Lung (tissue), 11 donors: ENCODE measurements at regions not wholly inside any gene's neighbourhood (a gene's known extent, or its start where the extent isn't known, plus 50 kb on each side); places are given as distances from the start of the nearest gene placed in this dataset.
"Not testable (repeated sequence)": the region's sequence is repeated elsewhere in the genome, so short reads cannot be mapped to it uniquely, and the experiment has no call there.

Experiments used
- ATAC-seq: fragments of 200-7000 bp; cut with Tn5 transposase; one replicate; pipeline ENCODE4 v1.9.1; 2020; ENCODE audit warnings: moderate number of reproducible peaks; ENCODE audit not compliant: insufficient read depth, low FRiP score
- DNase-seq, 3 donors: peaks; one replicate each; pipeline ENCODE4 v3.0.0-alpha.2; 2013 to 2017
- H3K27ac ChIP-seq, 2 donors: one replicate each; pipeline ENCODE4 v1.5.1; 2013; ENCODE audit warnings: mild to moderate bottlenecking in 2 of 2, moderate library complexity in 2 of 2, control low read depth in 1 of 2, inconsistent platforms in 1 of 2, low read depth in 1 of 2, low read length in 1 of 2
- H3K27me3 ChIP-seq, 3 donors: one replicate each; pipeline ENCODE4 v1.5.1; 2013; ENCODE audit warnings: low read length in 2 of 3; ENCODE audit not compliant: control insufficient read depth in 3 of 3, insufficient read depth in 3 of 3
- H3K36me3 ChIP-seq, 4 donors: one replicate each; pipeline ENCODE4 v1.5.1; 2013; ENCODE audit warnings: low read length in 4 of 4, mild to moderate bottlenecking in 1 of 4, moderate library complexity in 1 of 4; ENCODE audit not compliant: control insufficient read depth in 4 of 4, insufficient read depth in 4 of 4
- H3K4me1 ChIP-seq, 5 donors: one replicate each; pipeline ENCODE4 v1.5.1; 2013; ENCODE audit warnings: low read length in 5 of 5, mild to moderate bottlenecking in 2 of 5, moderate library complexity in 1 of 5; ENCODE audit not compliant: control insufficient read depth in 5 of 5, insufficient read depth in 5 of 5
- H3K4me3 ChIP-seq: one replicate; pipeline ENCODE4 v1.5.1; 2013; ENCODE audit warnings: mild to moderate bottlenecking, control low read depth, moderate library complexity
- H3K9ac ChIP-seq, 2 donors: one replicate each; pipeline ENCODE4 v1.5.1; 2013; ENCODE audit warnings: low read length in 2 of 2, control low read depth in 1 of 2; ENCODE audit not compliant: insufficient read depth in 1 of 2
- H3K9me3 ChIP-seq, 4 donors: one replicate each; pipeline ENCODE4 v1.5.1; 2013; ENCODE audit warnings: low read length in 3 of 4, mild to moderate bottlenecking in 1 of 4, moderate library complexity in 1 of 4; ENCODE audit not compliant: control insufficient read depth in 4 of 4, insufficient read depth in 3 of 4
- WGBS, 2 donors: extraction: QIAGEN DNeasy Blood & Tissue Kit; methylation state at CpG; one replicate each; pipeline ENCODE4 v1.1.7; 2013; 5-methylcytosine and 5-hydroxymethylcytosine counted together
- TF ChIP-seq, protein P1 (sequence below): IDR thresholded peaks from 2 replicates; pipeline ENCODE4 v1.5.1; 2012; ENCODE audit warnings: mild to moderate bottlenecking; ENCODE audit errors: control extremely low read depth, extremely low read depth
- donor health status: control.
- donor health status: control.
- donor health status: Bipolar disorder and iron deficiency.
- donor health status: healthy.
- donor health status: DM: yes; HTN: yes; CAD: no.

DNA sequence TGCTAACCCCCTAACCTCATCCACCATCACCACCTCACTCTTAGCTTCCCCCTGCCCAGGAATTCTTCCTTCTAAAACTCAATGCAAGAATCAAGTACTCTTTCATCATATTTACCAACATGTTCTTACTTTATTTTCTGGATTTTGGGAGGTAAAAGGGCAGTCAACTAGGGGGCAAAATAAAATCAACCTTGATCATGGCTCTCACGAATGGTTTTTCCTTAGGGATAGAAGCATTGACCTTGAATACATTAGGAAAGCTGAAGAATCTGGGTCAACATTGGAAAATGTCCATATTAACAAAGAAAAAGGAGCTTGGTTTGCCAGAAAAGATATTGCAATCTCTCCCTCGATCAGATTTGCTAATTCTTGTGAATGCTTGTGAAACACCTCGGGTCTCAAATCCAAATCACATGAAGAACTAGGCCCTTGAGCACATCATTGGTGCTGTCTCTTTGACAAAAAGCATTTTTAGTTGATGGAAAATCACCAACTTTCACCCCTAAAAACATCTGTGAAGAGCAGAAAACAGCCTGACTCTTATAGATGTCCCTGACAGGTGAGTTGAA lies 58.9 kb downstream of the ZC3H11B start:
- Histone ChIP-seq H3K9ac (no peak overlapping the region), H3K4me3 (no peak overlapping the region), H3K36me3 (no peaks in the 10 kb centered on the region), H3K9me3 (no peaks in the 10 kb centered on the region), H3K27ac (no peak overlapping the region), H3K27me3 (no peaks in the 10 kb centered on the region), H3K4me1 (peaks cover 0 to 36% (median 10%) of the 10 kb centered on the region in 5 donors)
- WGBS, 2 donors: 62 to 76% methylated on average over 3 of the region's 3 CpGs
- peak in 2 of 3 donors; percentile 51 to 70 for DNase-seq
- TF ChIP-seq, protein P1, sequence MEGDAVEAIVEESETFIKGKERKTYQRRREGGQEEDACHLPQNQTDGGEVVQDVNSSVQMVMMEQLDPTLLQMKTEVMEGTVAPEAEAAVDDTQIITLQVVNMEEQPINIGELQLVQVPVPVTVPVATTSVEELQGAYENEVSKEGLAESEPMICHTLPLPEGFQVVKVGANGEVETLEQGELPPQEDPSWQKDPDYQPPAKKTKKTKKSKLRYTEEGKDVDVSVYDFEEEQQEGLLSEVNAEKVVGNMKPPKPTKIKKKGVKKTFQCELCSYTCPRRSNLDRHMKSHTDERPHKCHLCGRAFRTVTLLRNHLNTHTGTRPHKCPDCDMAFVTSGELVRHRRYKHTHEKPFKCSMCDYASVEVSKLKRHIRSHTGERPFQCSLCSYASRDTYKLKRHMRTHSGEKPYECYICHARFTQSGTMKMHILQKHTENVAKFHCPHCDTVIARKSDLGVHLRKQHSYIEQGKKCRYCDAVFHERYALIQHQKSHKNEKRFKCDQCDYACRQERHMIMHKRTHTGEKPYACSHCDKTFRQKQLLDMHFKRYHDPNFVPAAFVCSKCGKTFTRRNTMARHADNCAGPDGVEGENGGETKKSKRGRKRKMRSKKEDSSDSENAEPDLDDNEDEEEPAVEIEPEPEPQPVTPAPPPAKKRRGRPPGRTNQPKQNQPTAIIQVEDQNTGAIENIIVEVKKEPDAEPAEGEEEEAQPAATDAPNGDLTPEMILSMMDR: no peak
- no peak for ATAC-seq

DNA sequence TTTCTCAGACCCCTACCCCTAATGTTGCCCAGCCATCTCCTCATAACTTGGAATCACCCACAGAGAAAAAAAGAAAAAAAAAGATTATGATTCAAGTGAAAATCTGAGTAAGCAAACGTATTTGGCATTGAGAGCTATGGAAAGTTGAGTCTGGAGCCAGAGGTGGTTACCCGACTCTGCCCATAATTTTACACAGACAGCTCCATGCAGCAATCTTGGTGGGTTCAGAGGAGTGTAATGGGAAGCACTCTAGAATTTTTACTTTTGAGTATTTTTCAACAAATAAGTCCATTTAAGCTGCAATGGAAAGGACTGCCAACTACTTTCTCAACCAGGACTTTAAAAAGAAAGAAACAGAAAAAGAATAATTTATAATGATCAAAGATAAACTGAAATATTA lies 62.7 kb downstream of the ZC3H11B start:
- TF ChIP-seq, protein P1: no peak
- no peak overlapping the region for H3K27ac ChIP-seq
- no peaks in the 10 kb centered on the region for H3K36me3 ChIP-seq
- DNase-seq: no peak
- H3K4me3 ChIP-seq: no peak overlapping the region
- peaks cover 0 to 16% (median 3%) of the 10 kb centered on the region in 5 donors for H3K4me1 ChIP-seq
- H3K9ac ChIP-seq: no peak overlapping the region
- no peaks in the 10 kb centered on the region for H3K27me3 ChIP-seq
- WGBS, 2 donors: 74 to 89% methylated on average over 2 of the region's 2 CpGs
- H3K9me3 ChIP-seq: no peaks in the 10 kb centered on the region
- ATAC-seq: no peak

DNA sequence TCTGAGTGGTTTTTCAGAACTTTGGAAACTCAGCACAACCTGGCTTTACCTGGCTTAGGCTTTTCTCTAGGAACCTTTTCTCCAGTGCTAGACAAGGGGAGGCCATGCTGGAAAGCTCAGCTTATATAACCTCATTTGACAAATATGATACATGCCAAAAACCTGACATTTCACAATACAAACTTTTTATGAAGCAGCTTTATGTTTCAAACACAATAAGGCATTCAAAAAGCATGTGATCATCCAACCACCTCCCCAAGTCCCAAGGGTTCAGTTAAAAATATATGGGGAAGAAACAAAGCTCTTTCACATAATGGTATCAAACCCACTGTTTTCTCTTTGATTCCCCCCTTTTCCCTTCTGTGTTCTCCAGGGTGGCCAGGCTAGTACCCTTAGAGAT lies 63.7 kb downstream of the ZC3H11B start:
- H3K4me3 ChIP-seq: no peak overlapping the region
- H3K27ac ChIP-seq: no peak overlapping the region
- H3K9ac ChIP-seq: no peak overlapping the region
- ATAC-seq: no peak
- TF ChIP-seq, protein P1: no peak
- H3K4me1 ChIP-seq: peaks cover 0 to 9% (median 2%) of the 10 kb centered on the region in 5 donors
- H3K36me3 ChIP-seq: no peaks in the 10 kb centered on the region
- DNase-seq: no peak
- no peaks in the 10 kb centered on the region for H3K27me3 ChIP-seq
- H3K9me3 ChIP-seq: no peaks in the 10 kb centered on the region

DNA sequence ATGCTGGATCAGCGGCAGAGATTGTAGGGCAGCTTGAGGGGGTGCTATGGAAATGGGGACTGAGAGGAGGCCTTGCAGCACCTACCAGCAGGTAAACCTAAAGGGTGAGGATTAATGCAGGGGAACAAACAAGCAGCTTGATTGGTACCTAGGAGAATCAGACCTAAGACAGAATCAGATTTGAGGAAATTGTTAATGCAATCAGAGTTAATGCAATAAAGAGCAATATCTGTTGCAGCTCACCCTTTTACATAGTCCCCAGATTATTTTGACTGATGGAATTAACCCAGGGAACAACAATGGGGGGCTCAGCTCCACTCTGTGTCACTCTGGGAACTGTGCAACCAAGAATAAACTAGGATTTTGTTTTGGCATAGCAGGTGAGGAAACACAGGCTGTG lies 64.5 kb downstream of the ZC3H11B start:
- peaks cover 0 to 12% (median under 1%) of the 10 kb centered on the region in 5 donors for H3K4me1 ChIP-seq
- TF ChIP-seq, protein P1: no peak
- no peak overlapping the region for H3K9ac ChIP-seq
- H3K36me3 ChIP-seq: no peaks in the 10 kb centered on the region
- ATAC-seq (no peak), DNase-seq (no peak)
- H3K4me3 ChIP-seq: no peak overlapping the region
- WGBS, 2 donors: 94 to 97% methylated on average over 1 of the region's 1 CpG
- no peak overlapping the region for H3K27ac ChIP-seq
- H3K9me3 ChIP-seq: no peaks in the 10 kb centered on the region
- H3K27me3 ChIP-seq: no peaks in the 10 kb centered on the region

DNA sequence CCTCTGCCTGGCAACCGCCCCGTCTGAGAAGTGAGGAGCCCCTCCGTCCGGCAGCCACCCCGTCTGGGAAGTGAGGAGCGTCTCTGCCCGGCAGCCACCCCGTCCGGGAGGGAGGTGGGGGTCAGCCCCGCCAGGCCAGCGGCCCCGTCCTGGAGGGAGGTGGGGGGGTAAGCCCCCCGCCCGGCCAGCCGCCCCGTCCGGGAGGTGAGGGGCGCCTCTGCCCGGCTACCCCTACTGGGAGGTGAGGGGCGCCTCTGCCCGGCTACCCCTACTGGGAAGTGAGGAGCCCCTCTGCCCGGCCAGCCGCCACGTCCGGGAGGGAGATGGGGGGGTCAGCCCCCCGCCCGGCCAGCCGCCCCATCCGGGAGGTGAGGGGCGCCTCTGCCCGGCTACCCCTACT lies 67.1 kb downstream of the ZC3H11B start:
- not testable (repeated sequence) for H3K9ac ChIP-seq, H3K27ac ChIP-seq, H3K36me3 ChIP-seq, H3K9me3 ChIP-seq, H3K4me3 ChIP-seq, H3K27me3 ChIP-seq, ATAC-seq, DNase-seq
- WGBS, 2 donors: 97 to 99% methylated on average over 16 to 31 of the region's 31 CpGs
- peaks cover 0 to 12% (median 2%) of the 10 kb centered on the region in 5 donors for H3K4me1 ChIP-seq
